Esophagus muscularis mucosa (tissue), 4 donors: ENCODE measurements at regions not wholly inside any gene's neighbourhood (a gene's known extent, or its start where the extent isn't known, plus 50 kb on each side); places are given as distances from the start of the nearest gene placed in this dataset.

Source experiments
- DNase-seq: peaks from one replicate; pipeline ENCODE4 v3.0.0-alpha.2; 2017; ENCODE audit errors: extremely low spot score
- H3K27ac ChIP-seq, 4 donors: fragments of 200-600 bp; sonication (generic); replicated peaks in 1 of 4; 1 replicate in 3 of 4; 2 replicates in 1 of 4; pipeline ENCODE4 v1.5.1; 2016 to 2019; ENCODE audit warnings: mild to moderate bottlenecking in 1 of 4
- H3K27me3 ChIP-seq, 4 donors: fragments of 200-600 bp; sonication (generic); one replicate each; pipeline versions ENCODE4 v1.5.1 to v1.6.0; 2016 to 2019
- H3K36me3 ChIP-seq, 4 donors: fragments of 200-600 bp; sonication (generic); one replicate each; pipeline ENCODE4 v1.5.1; 2016 to 2019
- H3K4me1 ChIP-seq, 4 donors: fragments of 200-600 bp; sonication (generic); one replicate each; pipeline ENCODE4 v1.5.1; 2016 to 2019
- H3K4me3 ChIP-seq, 4 donors: fragments of 200-600 bp; sonication (generic); 1 replicate in 2 of 4; 2 replicates in 2 of 4; pipeline ENCODE4 v1.5.1; 2016 to 2019; ENCODE audit warnings: mild to moderate bottlenecking in 4 of 4, moderate library complexity in 1 of 4
- H3K9me3 ChIP-seq, 4 donors: fragments of 200-600 bp; sonication (generic); 1 replicate in 3 of 4; 2 replicates in 1 of 4; pipeline ENCODE4 v1.5.1; 2016 to 2019
- EP300 ChIP-seq: sonication (generic); formaldehyde crosslinking; IDR thresholded peaks from one replicate; pipeline ENCODE4 v1.6.1; 2017; ENCODE audit warnings: antibody characterized with exemption
- POLR2A ChIP-seq: fragments of 450-650 bp; IDR thresholded peaks from one replicate; pipeline ENCODE4 v1.6.1; 2017; ENCODE audit warnings: antibody characterized with exemption, moderate library complexity, mild to moderate bottlenecking, low read depth
- POLR2AphosphoS5 ChIP-seq, 2 donors: sonication (generic); formaldehyde crosslinking; IDR thresholded peaks; one replicate each; pipeline ENCODE4 v1.6.1; 2017; ENCODE audit warnings: antibody characterized with exemption in 2 of 2
- WGBS: methylation state at CpG from one replicate; pipeline ENCODE4 v1.1.5; 2018; 5-methylcytosine and 5-hydroxymethylcytosine counted together
- intact Hi-C: fragments of 100-400 bp; cut with DNase I; formaldehyde crosslinking; loops from one replicate; pipeline ENCODE4 v1.15.1; 2023
- TF ChIP-seq, protein P1 (sequence below), 3 experiments: fragments of 200-600 bp in 2 of 3; fragments of 450-650 bp in 1 of 3; sonication (generic) in 2 of 3; IDR thresholded peaks; one replicate each; pipeline ENCODE4 v1.5.1; 2017 to 2019; ENCODE audit warnings: antibody characterized with exemption in 3 of 3, mild to moderate bottlenecking in 2 of 3, moderate library complexity in 1 of 3

DNA sequence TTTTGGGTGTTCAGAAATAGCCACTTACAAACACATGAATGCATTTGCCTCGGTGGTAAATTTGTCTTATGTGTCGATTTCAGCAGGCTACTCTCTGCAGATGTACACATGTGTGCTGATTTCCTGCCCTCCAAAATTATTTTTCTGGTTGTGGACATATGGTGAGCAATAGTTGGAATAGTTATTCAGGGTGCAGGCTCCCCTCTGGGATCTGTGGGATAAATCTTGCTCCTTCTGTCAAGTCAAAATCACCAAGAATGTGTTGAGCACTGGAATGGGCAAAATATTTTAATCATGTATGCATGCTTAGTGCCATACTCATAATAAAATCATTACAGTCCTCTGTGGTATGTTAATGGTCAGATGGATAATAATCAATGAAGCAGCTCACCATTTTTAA lies 684.5 kb downstream of the BCL11A start:
- Histone ChIP-seq H3K9me3 (no peaks in the 10 kb centered on the region), H3K36me3 (no peaks in the 10 kb centered on the region), H3K27me3 (no peaks in the 10 kb centered on the region), H3K4me3 (no peak overlapping the region), H3K27ac (no peak overlapping the region), H3K4me1 (no peaks in the 10 kb centered on the region)
- no peak for DNase-seq
- no peak for TF ChIP-seq POLR2AphosphoS5 (IDR thresholded peaks at IDR 0.05)
- TF ChIP-seq, protein P1, sequence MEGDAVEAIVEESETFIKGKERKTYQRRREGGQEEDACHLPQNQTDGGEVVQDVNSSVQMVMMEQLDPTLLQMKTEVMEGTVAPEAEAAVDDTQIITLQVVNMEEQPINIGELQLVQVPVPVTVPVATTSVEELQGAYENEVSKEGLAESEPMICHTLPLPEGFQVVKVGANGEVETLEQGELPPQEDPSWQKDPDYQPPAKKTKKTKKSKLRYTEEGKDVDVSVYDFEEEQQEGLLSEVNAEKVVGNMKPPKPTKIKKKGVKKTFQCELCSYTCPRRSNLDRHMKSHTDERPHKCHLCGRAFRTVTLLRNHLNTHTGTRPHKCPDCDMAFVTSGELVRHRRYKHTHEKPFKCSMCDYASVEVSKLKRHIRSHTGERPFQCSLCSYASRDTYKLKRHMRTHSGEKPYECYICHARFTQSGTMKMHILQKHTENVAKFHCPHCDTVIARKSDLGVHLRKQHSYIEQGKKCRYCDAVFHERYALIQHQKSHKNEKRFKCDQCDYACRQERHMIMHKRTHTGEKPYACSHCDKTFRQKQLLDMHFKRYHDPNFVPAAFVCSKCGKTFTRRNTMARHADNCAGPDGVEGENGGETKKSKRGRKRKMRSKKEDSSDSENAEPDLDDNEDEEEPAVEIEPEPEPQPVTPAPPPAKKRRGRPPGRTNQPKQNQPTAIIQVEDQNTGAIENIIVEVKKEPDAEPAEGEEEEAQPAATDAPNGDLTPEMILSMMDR (IDR thresholded peaks at IDR 0.05) = no peak
- TF ChIP-seq POLR2A = no peak
- no peak for TF ChIP-seq EP300
- intact Hi-C loops = no loop called here
- 77% methylated on average over 2 of the region's 2 CpGs for WGBS

DNA sequence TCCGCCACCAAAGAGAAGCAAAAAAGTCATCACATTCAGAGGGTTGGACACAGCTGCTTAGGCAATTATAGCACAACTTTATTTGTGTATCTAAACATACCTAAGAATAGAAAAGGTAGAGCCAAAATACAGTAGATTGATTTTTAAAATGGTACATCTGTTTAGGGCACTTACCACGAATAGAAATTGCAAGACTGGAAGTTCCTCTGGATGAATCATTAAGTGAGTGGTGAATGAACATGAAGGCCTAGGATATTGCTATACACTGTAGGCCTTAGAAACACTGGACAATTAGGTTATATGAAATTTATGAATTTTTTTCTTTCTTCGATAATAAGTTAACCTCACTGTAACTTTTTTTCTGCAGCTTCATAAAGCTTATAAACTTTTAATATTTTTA lies 687.0 kb downstream of the BCL11A start:
- H3K4me3 ChIP-seq = no peak overlapping the region
- H3K27ac ChIP-seq = no peak overlapping the region
- no peaks in the 10 kb centered on the region for H3K9me3 ChIP-seq
- intact Hi-C loops = no loop called here
- H3K36me3 ChIP-seq = no peaks in the 10 kb centered on the region
- WGBS = 74% methylated on average over 3 of the region's 3 CpGs
- no peak for DNase-seq
- H3K4me1 ChIP-seq = no peaks in the 10 kb centered on the region
- TF ChIP-seq EP300 (no peak), POLR2AphosphoS5 (IDR thresholded peaks at IDR 0.05) (no peak), POLR2A (no peak)
- TF ChIP-seq, protein P1 (IDR thresholded peaks at IDR 0.05) = no peak
- H3K27me3 ChIP-seq = no peaks in the 10 kb centered on the region

DNA sequence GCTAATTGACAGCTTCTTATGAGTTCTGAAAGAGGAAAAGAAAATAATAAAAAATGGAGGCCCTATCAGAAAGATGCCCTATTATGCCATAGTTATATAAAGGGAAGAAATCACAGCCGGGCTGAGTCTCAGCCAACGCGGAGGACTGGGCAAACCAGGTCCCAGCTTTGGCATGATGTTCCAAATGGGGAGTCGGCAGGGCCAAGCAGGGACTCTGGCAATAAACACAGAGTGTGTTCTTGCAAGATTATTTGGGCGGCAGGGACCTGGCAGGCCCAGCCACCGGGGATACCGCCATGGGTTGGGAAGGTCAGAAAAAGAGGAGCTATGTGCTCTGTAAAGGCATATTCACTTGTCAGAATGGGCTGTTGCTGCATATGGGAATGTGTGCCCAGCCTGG lies 694.9 kb downstream of the BCL11A start:
- TF ChIP-seq POLR2AphosphoS5 (IDR thresholded peaks at IDR 0.05) (no peak), EP300 (no peak), POLR2A (no peak)
- TF ChIP-seq, protein P1 (IDR thresholded peaks at IDR 0.05) = no peak
- Histone ChIP-seq H3K4me1 (no peaks in the 10 kb centered on the region), H3K36me3 (no peaks in the 10 kb centered on the region), H3K9me3 (peaks cover 0 to 7% (median 0%) of the 10 kb centered on the region in 4 donors), H3K27ac (no peak overlapping the region), H3K27me3 (no peaks in the 10 kb centered on the region), H3K4me3 (no peak overlapping the region)
- DNase-seq = no peak
- WGBS = 94% methylated on average over 7 of the region's 7 CpGs
- intact Hi-C loops = no loop called here

DNA sequence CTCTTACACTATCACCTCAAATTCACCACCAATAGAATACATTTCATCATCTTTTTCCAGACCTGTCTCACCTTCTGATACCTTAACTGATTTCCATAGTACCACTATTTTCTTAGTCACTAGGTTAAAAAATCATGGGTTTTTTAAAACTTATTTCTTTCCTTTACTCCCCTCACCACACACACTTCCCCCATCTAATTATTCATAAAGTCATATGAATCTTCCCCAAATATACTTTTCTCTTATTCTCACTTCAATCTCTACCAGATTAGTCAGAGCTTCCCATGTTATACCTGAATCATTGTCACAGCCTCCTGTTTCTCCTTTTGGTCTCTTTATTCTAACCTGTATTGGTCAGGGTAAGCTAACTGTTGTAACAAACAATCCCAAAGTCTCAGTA lies 696.3 kb downstream of the BCL11A start:
- peaks cover 0 to 7% (median 0%) of the 10 kb centered on the region in 4 donors for H3K9me3 ChIP-seq
- H3K4me1 ChIP-seq = no peaks in the 10 kb centered on the region
- H3K27ac ChIP-seq = no peak overlapping the region
- no peak overlapping the region for H3K4me3 ChIP-seq
- TF ChIP-seq POLR2A (no peak), EP300 (no peak), POLR2AphosphoS5 (IDR thresholded peaks at IDR 0.05) (no peak)
- TF ChIP-seq, protein P1 (IDR thresholded peaks at IDR 0.05) = no peak
- intact Hi-C loops = no loop called here
- no peak for DNase-seq
- H3K27me3 ChIP-seq = no peaks in the 10 kb centered on the region
- H3K36me3 ChIP-seq = no peaks in the 10 kb centered on the region

DNA sequence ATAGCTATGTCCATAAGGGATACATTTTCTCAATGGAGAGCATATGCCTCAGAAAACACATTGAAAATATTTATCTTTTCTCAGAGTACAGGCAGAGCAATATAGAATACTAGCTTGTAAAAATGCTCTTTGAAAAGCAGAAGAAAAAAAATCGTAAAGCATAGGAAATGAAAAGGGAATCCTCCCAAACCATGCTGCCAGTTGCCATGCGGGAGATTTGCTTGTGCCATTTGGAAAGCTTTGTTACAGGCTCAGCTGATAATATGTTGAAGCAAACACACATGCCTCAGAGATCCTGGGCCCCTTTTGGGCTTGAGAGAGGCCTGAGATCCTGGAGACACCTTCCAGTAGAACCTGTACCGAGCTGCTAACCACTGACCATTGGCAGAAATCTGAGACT lies 697.1 kb downstream of the BCL11A start:
- no peak for TF ChIP-seq POLR2AphosphoS5 (IDR thresholded peaks at IDR 0.05)
- TF ChIP-seq EP300 = no peak
- TF ChIP-seq, protein P1 (IDR thresholded peaks at IDR 0.05) = no peak
- no peak for TF ChIP-seq POLR2A
- Histone ChIP-seq H3K4me1 (no peaks in the 10 kb centered on the region), H3K36me3 (no peaks in the 10 kb centered on the region), H3K27ac (no peak overlapping the region), H3K27me3 (no peaks in the 10 kb centered on the region), H3K4me3 (no peak overlapping the region), H3K9me3 (peaks cover 0 to 7% (median 0%) of the 10 kb centered on the region in 4 donors)
- DNase-seq = no peak
- intact Hi-C loops = no loop called here
- 83% methylated on average over 3 of the region's 3 CpGs for WGBS
